Astrocyte of the cerebellum (primary cell): ENCODE measurements at regions not wholly inside any gene's neighbourhood (a gene's known extent, or its start where the extent isn't known, plus 50 kb on each side); places are given as distances from the start of the nearest gene placed in this dataset.

Experiments
- DNase-seq: peaks from one replicate; pipeline ENCODE4 v3.0.0-alpha.2; 2011; ENCODE audit warnings: low read depth
- H3K4me3 ChIP-seq: 2 replicates; pipeline ENCODE4 v1.5.1; 2011; ENCODE audit warnings: mild to moderate bottlenecking, low read depth, low read length, moderate library complexity
- CTCF ChIP-seq: IDR thresholded peaks from 2 replicates; pipeline ENCODE4 v1.5.1; 2012; ENCODE audit warnings: low read length, low read depth, moderate library complexity, mild to moderate bottlenecking; ENCODE audit errors: missing control alignments
- in situ Hi-C: cut with HindIII; loops from 2 replicates; pipeline ENCODE4 v1.10.0; 2017; ENCODE audit warnings: low sequenced_read_pairs

DNA sequence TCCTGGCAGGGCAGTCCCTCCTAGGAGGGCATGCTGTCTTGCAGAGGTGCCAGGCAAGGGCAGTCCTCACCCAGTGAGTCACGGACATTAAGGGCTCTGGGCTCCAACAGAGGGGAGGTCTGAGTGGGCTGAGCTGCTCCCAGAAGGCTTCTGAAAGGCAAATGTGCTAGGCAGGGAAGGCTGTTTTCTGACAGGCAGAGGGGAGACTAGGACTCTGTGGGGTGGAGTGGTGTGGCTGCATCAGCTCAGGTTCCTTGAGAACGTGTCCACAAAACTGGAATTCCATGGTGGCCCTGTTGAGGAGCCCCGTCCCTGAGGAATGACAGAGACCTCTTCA, 283.5 kb downstream of the MYCN start:
- in situ Hi-C loops, result no loop called here
- no peak for DNase-seq

GRCh38 chr2:16223161-16223840, 283.0 kb downstream of the MYCN start:
- no peak for DNase-seq
- H3K4me3 ChIP-seq, result no peak overlapping the region
- no peak for TF ChIP-seq CTCF
- in situ Hi-C loops, result no loop called here

More for the DNA sequence above, 283.5 kb downstream of the MYCN start:
- no peak overlapping the region for H3K4me3 ChIP-seq
- no peak for TF ChIP-seq CTCF

GRCh38 chr2:16222326-16222725, 282.0 kb downstream of the MYCN start:
- no peak for TF ChIP-seq CTCF
- DNase-seq, result no peak
- in situ Hi-C loops, result no loop called here
- no peak overlapping the region for H3K4me3 ChIP-seq

DNA sequence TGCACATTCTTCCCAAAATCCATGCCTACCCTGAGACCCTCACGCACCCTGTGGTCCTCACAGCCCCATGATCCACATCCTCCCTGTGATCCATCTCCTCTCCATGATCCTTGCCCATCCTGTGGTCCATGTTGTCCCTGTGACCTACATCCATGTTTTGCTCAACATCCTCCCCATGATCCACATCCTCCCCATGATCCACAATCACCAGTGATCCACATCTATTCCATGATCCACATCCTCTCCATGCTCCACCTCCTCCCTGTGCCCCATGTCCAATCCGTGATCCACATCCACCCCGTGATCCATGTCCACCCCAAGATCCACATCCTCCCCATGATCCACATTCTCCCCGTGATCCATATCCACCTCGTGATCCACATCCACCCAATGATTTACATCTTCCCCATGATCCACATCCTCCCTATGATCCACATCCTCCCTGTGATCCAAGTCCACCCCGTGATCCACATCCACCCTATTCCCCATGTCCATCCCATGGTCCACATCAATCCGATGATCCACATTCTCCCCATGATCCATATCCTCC, 281.2 kb downstream of the MYCN start:
- no peak for TF ChIP-seq CTCF
- no peak overlapping the region for H3K4me3 ChIP-seq
- in situ Hi-C loops, result no loop called here
- no peak for DNase-seq

GRCh38 chr2:16219292-16219975, 279.1 kb downstream of the MYCN start:
- no peak for TF ChIP-seq CTCF
- DNase-seq, result no peak
- no peak overlapping the region for H3K4me3 ChIP-seq
- in situ Hi-C loops, result no loop called here

DNA sequence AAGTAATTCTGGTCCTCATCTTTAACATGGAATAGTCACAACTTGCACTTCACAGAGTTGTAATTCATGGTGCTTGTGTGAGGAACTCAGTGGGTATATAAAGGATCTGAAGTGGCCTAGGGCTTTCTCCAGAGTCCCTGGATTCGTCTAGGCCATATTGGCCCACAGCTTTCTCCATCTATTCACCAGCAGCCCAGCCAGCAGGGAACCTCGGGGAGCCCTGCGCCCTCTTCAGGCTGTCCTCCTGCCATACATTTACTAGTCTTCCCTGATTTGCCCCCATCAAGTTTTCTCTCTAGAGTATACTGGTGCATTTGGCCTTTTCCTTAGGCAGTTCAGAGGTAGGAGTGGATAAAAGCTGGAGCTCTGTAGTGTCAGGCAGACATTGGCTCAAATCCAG, 278.3 kb downstream of the MYCN start:
- H3K4me3 ChIP-seq, result no peak overlapping the region
- no peak for DNase-seq
- no peak for TF ChIP-seq CTCF
- in situ Hi-C loops, result no loop called here
